OCI-LY3 (cell line): ENCODE measurements at regions not wholly inside any gene's neighbourhood (a gene's known extent, or its start where the extent isn't known, plus 50 kb on each side); places are given as distances from the start of the nearest gene placed in this dataset.

Experiments
- H2AFZ ChIP-seq: fragments of 200-600, 300-600 bp; shearing (Covaris generic); 2 replicates; pipeline ENCODE4 v1.6.0; 2014; ENCODE audit warnings: antibody characterized with exemption, low read depth, low read length
- H3K27ac ChIP-seq: fragments of 200-600, 300-600 bp; sonication (generic); 2 replicates; pipeline ENCODE4 v1.5.1; 2014; ENCODE audit warnings: mild to moderate bottlenecking, low read length, moderate library complexity, mixed read lengths
- H3K27me3 ChIP-seq: fragments of 200-600, 300-600 bp; sonication (generic); 2 replicates; pipeline ENCODE4 v1.6.1; 2014; ENCODE audit warnings: low read depth, low read length, mixed read lengths
- H3K36me3 ChIP-seq: fragments of 200-600, 300-600 bp; sonication (generic); replicated peaks from 2 replicates; pipeline ENCODE3; 2014; ENCODE audit warnings: low read depth, low read length, mixed read lengths
- H3K4me1 ChIP-seq: fragments of 300-600, 200-600 bp; sonication (generic); 2 replicates; pipeline ENCODE4 v1.6.1; 2014; ENCODE audit warnings: low read length, mixed read lengths
- H3K4me2 ChIP-seq: fragments of 200-600, 300-600 bp; sonication (generic); 2 replicates; pipeline ENCODE4 v1.6.1; 2014; ENCODE audit warnings: low read length, mixed read lengths
- H3K4me3 ChIP-seq: fragments of 300-600, 200-600 bp; sonication (generic); 2 replicates; pipeline ENCODE4 v1.5.1; 2014; ENCODE audit warnings: antibody characterized with exemption, mild to moderate bottlenecking, low read length, moderate library complexity
- H3K79me2 ChIP-seq: fragments of 300-600, 200-600 bp; shearing (Covaris generic); 2 replicates; pipeline ENCODE4 v1.6.1; 2014; ENCODE audit warnings: mild to moderate bottlenecking, low read length, mixed read lengths
- H3K9ac ChIP-seq: fragments of 300-600, 200-600 bp; shearing (Covaris generic); 2 replicates; pipeline ENCODE4 v1.6.0; 2014; ENCODE audit warnings: mild to moderate bottlenecking, low read length, moderate library complexity
- H3K9me3 ChIP-seq: fragments of 200-600, 300-600 bp; shearing (Covaris generic); 2 replicates; pipeline ENCODE4 v1.6.1; 2014; ENCODE audit warnings: low read length, mixed read lengths; ENCODE audit not compliant: insufficient read depth
- H4K20me1 ChIP-seq: fragments of 200-600, 300-600 bp; sonication (generic); 2 replicates; pipeline ENCODE4 v1.6.1; 2016; ENCODE audit warnings: low read length, mixed read lengths; ENCODE audit not compliant: insufficient read depth
- CTCF ChIP-seq: fragments of 200-600, 300-600 bp; sonication (generic); IDR thresholded peaks from 2 replicates; pipeline ENCODE4 v1.5.1; 2014; ENCODE audit warnings: antibody characterized with exemption, low read length, low read depth
- EZH2phosphoT487 ChIP-seq: fragments of 200-600 bp; shearing (Covaris generic); IDR thresholded peaks from 2 replicates; pipeline ENCODE4 v1.6.1; 2018; ENCODE audit warnings: antibody characterized with exemption, mixed run types, low read depth

GRCh38 chr4:18518098-18518497, 496.5 kb upstream of the LCORL start:
- H3K9ac ChIP-seq = no peak overlapping the region
- no peak overlapping the region for H3K4me2 ChIP-seq
- H3K27me3 ChIP-seq = 0 out of 2 replicates have a peak, but pooled peaks cover 4% of the 10 kb centered on the region
- H3K4me3 ChIP-seq = no peak overlapping the region
- H4K20me1 ChIP-seq = no peaks in the 10 kb centered on the region
- H2AFZ ChIP-seq = no peak overlapping the region
- no peaks in the 10 kb centered on the region for H3K4me1 ChIP-seq
- no peaks in the 10 kb centered on the region for H3K79me2 ChIP-seq
- H3K9me3 ChIP-seq = no peaks in the 10 kb centered on the region
- no peak overlapping the region for H3K27ac ChIP-seq
- H3K36me3 ChIP-seq = no peaks in the 10 kb centered on the region
- no peak for TF ChIP-seq EZH2phosphoT487
- TF ChIP-seq CTCF = no peak

DNA sequence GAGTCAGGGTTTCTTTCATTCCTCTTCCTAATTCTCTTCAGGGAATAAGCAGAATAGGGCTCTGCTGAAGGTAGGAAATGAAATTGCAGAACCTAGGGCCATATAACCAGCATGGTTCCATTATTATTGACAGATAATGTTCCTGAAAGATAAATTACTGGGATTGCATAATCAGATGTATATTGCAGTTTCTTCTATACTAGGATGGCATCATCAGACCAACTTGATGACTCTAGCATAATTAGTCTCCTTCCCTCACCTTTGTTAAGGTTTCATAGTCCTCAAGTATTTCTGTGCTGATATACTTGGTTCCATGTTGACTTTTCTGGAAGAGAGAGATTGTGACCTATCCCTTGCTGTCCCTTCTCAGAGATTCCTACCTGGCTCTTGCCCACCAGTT, 492.3 kb upstream of the LCORL start:
- no peaks in the 10 kb centered on the region for H3K4me1 ChIP-seq
- peaks cover 4% of the 10 kb centered on the region; the same call in 1 of the 2 replicates for H3K27me3 ChIP-seq
- H3K27ac ChIP-seq = no peak overlapping the region
- no peak for TF ChIP-seq CTCF
- no peak for TF ChIP-seq EZH2phosphoT487
- H4K20me1 ChIP-seq = no peaks in the 10 kb centered on the region
- H2AFZ ChIP-seq = no peak overlapping the region
- H3K4me3 ChIP-seq = no peak overlapping the region
- H3K4me2 ChIP-seq = no peak overlapping the region
- no peaks in the 10 kb centered on the region for H3K79me2 ChIP-seq
- H3K9ac ChIP-seq = no peak overlapping the region
- no peaks in the 10 kb centered on the region for H3K36me3 ChIP-seq
- H3K9me3 ChIP-seq = no peaks in the 10 kb centered on the region

DNA sequence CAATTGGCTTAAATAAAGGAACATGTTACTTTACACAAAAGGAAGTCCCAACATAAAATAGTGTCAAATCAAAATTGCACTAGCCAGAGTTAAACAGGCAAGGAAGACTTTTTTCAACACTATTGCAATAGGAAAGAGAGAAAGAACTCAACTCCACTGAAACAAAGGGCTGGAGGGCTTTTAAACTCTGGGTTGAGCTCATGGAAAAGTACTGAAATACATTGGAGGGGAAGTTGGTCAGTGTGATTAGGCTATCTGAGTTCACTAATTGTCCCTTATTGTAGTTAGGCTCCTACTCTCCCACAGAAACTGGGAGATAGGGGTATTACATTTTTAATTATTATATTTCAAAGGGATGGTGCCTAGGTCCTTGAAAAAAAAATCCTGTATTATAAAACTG, 491.2 kb upstream of the LCORL start:
- H3K9me3 ChIP-seq = no peaks in the 10 kb centered on the region
- no peak overlapping the region for H3K4me3 ChIP-seq
- no peak overlapping the region for H3K9ac ChIP-seq
- H4K20me1 ChIP-seq = no peaks in the 10 kb centered on the region
- H2AFZ ChIP-seq = no peak overlapping the region
- TF ChIP-seq CTCF = no peak
- TF ChIP-seq EZH2phosphoT487 = no peak
- no peaks in the 10 kb centered on the region for H3K4me1 ChIP-seq
- no peak overlapping the region for H3K27ac ChIP-seq
- H3K4me2 ChIP-seq = no peak overlapping the region
- no peaks in the 10 kb centered on the region for H3K79me2 ChIP-seq
- H3K27me3 ChIP-seq = no peaks in the 10 kb centered on the region; the same call in 1 of the 2 replicates
- H3K36me3 ChIP-seq = no peaks in the 10 kb centered on the region

DNA sequence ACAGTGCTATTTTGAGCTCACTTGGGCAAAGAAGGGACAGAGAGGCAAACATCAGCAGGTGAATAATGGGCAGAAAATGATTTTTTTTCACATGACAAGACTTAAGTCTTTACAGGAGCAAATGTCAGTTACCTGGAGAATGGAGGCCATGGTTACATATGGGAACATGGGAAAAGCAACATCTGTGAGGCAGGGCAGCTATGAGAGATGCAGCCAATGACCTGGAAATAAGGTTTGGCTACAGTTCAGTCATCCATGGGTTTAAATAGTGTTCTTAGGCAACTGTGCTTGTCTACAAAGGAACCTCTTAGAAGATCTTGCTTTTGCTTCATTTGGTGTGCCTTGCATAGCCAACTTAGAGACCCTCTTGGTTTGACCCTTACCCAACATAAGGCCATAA, 490.2 kb upstream of the LCORL start:
- Histone ChIP-seq H3K79me2 (no peaks in the 10 kb centered on the region), H2AFZ (no peak overlapping the region), H4K20me1 (no peaks in the 10 kb centered on the region)

More for the DNA sequence above, 490.2 kb upstream of the LCORL start:
- Histone ChIP-seq H3K9me3 (no peaks in the 10 kb centered on the region), H3K9ac (no peak overlapping the region), H3K4me2 (no peak overlapping the region), H3K27me3 (no peaks in the 10 kb centered on the region; the same call in 1 of the 2 replicates), H3K4me3 (no peak overlapping the region), H3K4me1 (no peaks in the 10 kb centered on the region), H3K36me3 (no peaks in the 10 kb centered on the region), H3K27ac (no peak overlapping the region)
- no peak for TF ChIP-seq CTCF
- no peak for TF ChIP-seq EZH2phosphoT487
